OCI-LY7 (cell line): ENCODE measurements at regions not wholly inside any gene's neighbourhood (a gene's known extent, or its start where the extent isn't known, plus 50 kb on each side); places are given as distances from the start of the nearest gene placed in this dataset.

ENCODE experiments used
- BruUV-seq: library from RNA; stranded (reverse); fragments of 400-500 nt; replicated peaks from 2 replicates; lab custom pipeline; 2021; lab: Mats Ljungman, UMichigan
- CTCF ChIA-PET: fragments of 300-600 bp; sonication (Branson Sonifier 250); formaldehyde crosslinking; loops from one replicate; lab custom pipeline; 2022; ENCODE audit warnings: antibody characterized with exemption; ENCODE audit not compliant: unreplicated experiment; lab: Charles Lee
- POLR2A ChIA-PET: fragments of 300-600 bp; sonication (Branson Sonifier 250); formaldehyde crosslinking; loops from one replicate; lab custom pipeline; 2022; ENCODE audit warnings: antibody characterized with exemption; lab: Charles Lee
- DNase-seq: peaks from one replicate; pipeline ENCODE4 v3.0.0-alpha.2; 2015; ENCODE audit warnings: low spot score
- H2AFZ ChIP-seq: fragments of 200-600 bp; sonication (generic), shearing (Covaris generic); 2 replicates; pipeline ENCODE4 v1.6.1; 2014; ENCODE audit warnings: mild to moderate bottlenecking, antibody characterized with exemption, low read length, moderate library complexity
- H3K27ac ChIP-seq: fragments of 200-600 bp; sonication (generic); 2 replicates; pipeline ENCODE4 v1.5.1; 2014; ENCODE audit warnings: mixed run types, low read depth, mild to moderate bottlenecking, moderate library complexity, low read length, inconsistent platforms; ENCODE audit not compliant: poor library complexity, severe bottlenecking
- H3K36me3 ChIP-seq: fragments of 200-600 bp; sonication (generic); 2 replicates; pipeline ENCODE4 v1.6.1; 2014; ENCODE audit warnings: mild to moderate bottlenecking, antibody characterized with exemption, low read length, moderate library complexity, mixed read lengths; ENCODE audit not compliant: insufficient read depth
- H3K4me1 ChIP-seq: fragments of 200-600 bp; sonication (generic); 2 replicates; pipeline ENCODE4 v1.5.1; 2014; ENCODE audit warnings: mild to moderate bottlenecking, low read length; ENCODE audit not compliant: insufficient read depth, poor library complexity, severe bottlenecking
- H3K4me2 ChIP-seq: fragments of 200-600 bp; sonication (generic); 2 replicates; pipeline ENCODE4 v1.6.1; 2014; ENCODE audit warnings: mild to moderate bottlenecking, low read length
- H3K4me3 ChIP-seq: fragments of 200-600 bp; sonication (generic); 2 replicates; pipeline ENCODE4 v1.5.1; 2014; ENCODE audit warnings: mild to moderate bottlenecking, low read depth, low read length; ENCODE audit not compliant: poor library complexity, severe bottlenecking
- H3K79me2 ChIP-seq: fragments of 200-600 bp; sonication (generic); 2 replicates; pipeline ENCODE4 v1.6.1; 2016; ENCODE audit warnings: low read depth, mild to moderate bottlenecking, low read length, moderate library complexity, mixed read lengths; ENCODE audit not compliant: insufficient read depth
- H3K9me2 ChIP-seq: fragments of 200-600 bp; sonication (generic); 2 replicates; pipeline ENCODE4 v1.6.1; 2016; ENCODE audit warnings: mild to moderate bottlenecking, low read length, mixed read lengths; ENCODE audit not compliant: insufficient read depth
- H3K9me3 ChIP-seq: fragments of 200-600 bp; sonication (generic); 2 replicates; pipeline ENCODE4 v1.6.1; 2014; ENCODE audit warnings: mild to moderate bottlenecking, mixed run types, low read length, mixed read lengths
- H4K20me1 ChIP-seq: fragments of 200-600 bp; sonication (generic); 2 replicates; pipeline ENCODE4 v1.6.1; 2014; ENCODE audit warnings: mild to moderate bottlenecking, antibody characterized with exemption, low read length, moderate library complexity, mixed read lengths; ENCODE audit not compliant: insufficient read depth
- EZH2phosphoT487 ChIP-seq: fragments of 200-600 bp; sonication (generic); IDR thresholded peaks from 2 replicates; pipeline ENCODE4 v1.6.1; 2018; ENCODE audit warnings: low read depth, borderline replicate concordance, mild to moderate bottlenecking, mixed run types, antibody characterized with exemption, low read length, moderate library complexity, mixed read lengths
- intact Hi-C: fragments of 100-400 bp; cut with micrococcal nuclease; formaldehyde crosslinking; loops from one replicate; pipeline ENCODE4 v1.10.0; 2022; ENCODE audit not compliant: unreplicated experiment
- TF ChIP-seq, protein P1 (sequence below): fragments of 200-600 bp; sonication (generic); conservative IDR thresholded peaks from 2 replicates; pipeline ENCODE4 v1.5.1; 2014; ENCODE audit warnings: mild to moderate bottlenecking, antibody characterized with exemption, low read length, moderate library complexity, mixed read lengths

- no peak overlapping the region for H2AFZ ChIP-seq
- CTCF ChIA-PET = no interaction called here
- H4K20me1 ChIP-seq = no peaks in the 10 kb centered on the region
- H3K4me3 ChIP-seq = no peak overlapping the region
- no peaks in the 10 kb centered on the region for H3K4me1 ChIP-seq
- H3K27ac ChIP-seq = no peak overlapping the region
- TF ChIP-seq, protein P1, sequence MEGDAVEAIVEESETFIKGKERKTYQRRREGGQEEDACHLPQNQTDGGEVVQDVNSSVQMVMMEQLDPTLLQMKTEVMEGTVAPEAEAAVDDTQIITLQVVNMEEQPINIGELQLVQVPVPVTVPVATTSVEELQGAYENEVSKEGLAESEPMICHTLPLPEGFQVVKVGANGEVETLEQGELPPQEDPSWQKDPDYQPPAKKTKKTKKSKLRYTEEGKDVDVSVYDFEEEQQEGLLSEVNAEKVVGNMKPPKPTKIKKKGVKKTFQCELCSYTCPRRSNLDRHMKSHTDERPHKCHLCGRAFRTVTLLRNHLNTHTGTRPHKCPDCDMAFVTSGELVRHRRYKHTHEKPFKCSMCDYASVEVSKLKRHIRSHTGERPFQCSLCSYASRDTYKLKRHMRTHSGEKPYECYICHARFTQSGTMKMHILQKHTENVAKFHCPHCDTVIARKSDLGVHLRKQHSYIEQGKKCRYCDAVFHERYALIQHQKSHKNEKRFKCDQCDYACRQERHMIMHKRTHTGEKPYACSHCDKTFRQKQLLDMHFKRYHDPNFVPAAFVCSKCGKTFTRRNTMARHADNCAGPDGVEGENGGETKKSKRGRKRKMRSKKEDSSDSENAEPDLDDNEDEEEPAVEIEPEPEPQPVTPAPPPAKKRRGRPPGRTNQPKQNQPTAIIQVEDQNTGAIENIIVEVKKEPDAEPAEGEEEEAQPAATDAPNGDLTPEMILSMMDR = no peak
- no peak for TF ChIP-seq EZH2phosphoT487
- no peaks in the 10 kb centered on the region for H3K36me3 ChIP-seq
- intact Hi-C loops = no loop called here
- no TSS peak for BruUV-seq
- POLR2A ChIA-PET = no interaction called here
- DNase-seq = no peak
- H3K4me2 ChIP-seq = no peak overlapping the region
- H3K9me3 ChIP-seq = no peaks in the 10 kb centered on the region
- no peaks in the 10 kb centered on the region for H3K9me2 ChIP-seq
- H3K79me2 ChIP-seq = no peaks in the 10 kb centered on the region
Observed at GRCh38 chr18:43481069-43481468, 203.8 kb upstream of the SYT4 start.

DNA sequence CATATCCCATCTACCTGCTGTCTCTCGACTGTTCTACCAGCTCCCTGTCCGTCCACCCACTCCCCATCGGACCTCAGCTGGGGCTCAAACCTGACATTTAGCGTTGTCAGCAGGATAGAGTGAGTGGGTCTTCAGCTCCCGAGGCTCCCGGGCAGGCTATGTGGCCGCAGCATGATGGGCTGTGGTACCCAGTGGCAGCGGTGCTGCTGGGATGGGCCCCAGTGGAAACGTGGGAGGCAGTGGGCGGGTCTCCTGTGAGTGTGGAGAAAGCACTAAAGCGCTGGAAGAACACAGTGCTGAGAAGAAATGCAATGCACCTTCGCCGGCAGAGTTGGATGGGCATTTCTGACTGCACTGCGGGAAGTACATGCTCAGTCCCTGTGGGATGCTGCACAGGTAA lies 204.8 kb upstream of the SYT4 start:
- no TSS peak for BruUV-seq
- Histone ChIP-seq H3K79me2 (no peaks in the 10 kb centered on the region), H3K9me3 (no peaks in the 10 kb centered on the region), H3K36me3 (no peaks in the 10 kb centered on the region), H3K4me3 (no peak overlapping the region), H2AFZ (no peak overlapping the region), H3K9me2 (no peaks in the 10 kb centered on the region), H4K20me1 (no peaks in the 10 kb centered on the region), H3K27ac (no peak overlapping the region), H3K4me1 (no peaks in the 10 kb centered on the region), H3K4me2 (no peak overlapping the region)
- POLR2A ChIA-PET = no interaction called here
- intact Hi-C loops = no loop called here
- CTCF ChIA-PET = no interaction called here
- DNase-seq = no peak
- TF ChIP-seq, protein P1 = no peak
- TF ChIP-seq EZH2phosphoT487 = no peak

DNA sequence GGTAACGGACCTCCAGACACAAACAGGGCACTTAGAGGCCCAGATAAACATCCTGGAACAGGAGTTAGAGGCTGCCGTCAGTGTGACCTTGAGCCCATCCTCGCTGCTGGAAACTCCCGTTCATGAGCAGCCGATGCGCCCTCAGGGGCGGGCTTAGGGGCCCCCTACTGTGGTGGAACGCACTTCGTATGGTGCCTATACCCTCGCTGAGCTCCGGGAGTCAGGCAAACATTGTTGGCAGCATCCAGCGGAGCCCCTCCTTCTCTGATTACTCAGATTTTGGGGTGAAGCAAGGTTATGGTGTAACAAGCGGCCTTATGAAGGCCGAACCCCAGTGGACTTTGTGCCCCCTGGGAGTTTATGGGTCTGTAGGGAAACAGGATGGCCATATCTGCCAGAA lies 205.3 kb upstream of the SYT4 start:
- no peak overlapping the region for H3K4me2 ChIP-seq
- BruUV-seq = no TSS peak
- no peak overlapping the region for H2AFZ ChIP-seq
- DNase-seq = no peak
- CTCF ChIA-PET = no interaction called here
- intact Hi-C loops = no loop called here
- H4K20me1 ChIP-seq = no peaks in the 10 kb centered on the region
- no peaks in the 10 kb centered on the region for H3K9me2 ChIP-seq
- no peaks in the 10 kb centered on the region for H3K9me3 ChIP-seq
- no peaks in the 10 kb centered on the region for H3K79me2 ChIP-seq
- no peak for TF ChIP-seq EZH2phosphoT487
- TF ChIP-seq, protein P1 = no peak
- no peaks in the 10 kb centered on the region for H3K36me3 ChIP-seq
- POLR2A ChIA-PET = no interaction called here
- no peak overlapping the region for H3K27ac ChIP-seq
- no peak overlapping the region for H3K4me3 ChIP-seq
- no peaks in the 10 kb centered on the region for H3K4me1 ChIP-seq
